Epithelial cell of proximal tubule (primary cell): ENCODE measurements at regions not wholly inside any gene's neighbourhood (a gene's known extent, or its start where the extent isn't known, plus 50 kb on each side); places are given as distances from the start of the nearest gene placed in this dataset.
"Not testable (repeated sequence)": the region's sequence is repeated elsewhere in the genome, so short reads cannot be mapped to it uniquely, and the experiment has no call there.

Source experiments
- DNase-seq: peaks from one replicate; pipeline ENCODE4 v3.0.0-alpha.2; 2011; ENCODE audit warnings: low read depth
- H3K4me3 ChIP-seq: 2 replicates; pipeline ENCODE4 v1.5.1; 2011; ENCODE audit warnings: low read depth, mild to moderate bottlenecking, low read length
- TF ChIP-seq, protein P1 (sequence below): conservative IDR thresholded peaks from 2 replicates; pipeline ENCODE4 v1.5.1; 2012; ENCODE audit warnings: low read depth, mild to moderate bottlenecking, low read length

DNA sequence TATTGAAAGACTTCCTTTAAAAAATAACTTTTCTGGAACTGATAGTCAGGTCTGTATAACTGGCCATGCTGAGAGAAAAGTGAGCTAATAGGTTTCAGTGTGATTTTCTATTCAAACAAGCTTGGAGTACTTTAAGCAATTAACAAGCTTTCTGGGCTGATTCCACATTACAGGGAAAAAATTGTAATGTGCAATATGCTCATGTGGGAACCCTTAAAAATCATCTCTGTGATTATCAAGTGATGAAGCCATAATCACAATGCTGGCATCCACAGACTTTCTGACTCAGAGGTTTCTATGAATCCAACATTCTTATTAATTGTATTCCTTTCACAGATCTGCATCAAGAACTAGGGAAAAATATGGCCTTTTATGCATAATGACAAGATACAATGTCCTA is 212.2 kb upstream of the ACO1 start:
- TF ChIP-seq, protein P1, sequence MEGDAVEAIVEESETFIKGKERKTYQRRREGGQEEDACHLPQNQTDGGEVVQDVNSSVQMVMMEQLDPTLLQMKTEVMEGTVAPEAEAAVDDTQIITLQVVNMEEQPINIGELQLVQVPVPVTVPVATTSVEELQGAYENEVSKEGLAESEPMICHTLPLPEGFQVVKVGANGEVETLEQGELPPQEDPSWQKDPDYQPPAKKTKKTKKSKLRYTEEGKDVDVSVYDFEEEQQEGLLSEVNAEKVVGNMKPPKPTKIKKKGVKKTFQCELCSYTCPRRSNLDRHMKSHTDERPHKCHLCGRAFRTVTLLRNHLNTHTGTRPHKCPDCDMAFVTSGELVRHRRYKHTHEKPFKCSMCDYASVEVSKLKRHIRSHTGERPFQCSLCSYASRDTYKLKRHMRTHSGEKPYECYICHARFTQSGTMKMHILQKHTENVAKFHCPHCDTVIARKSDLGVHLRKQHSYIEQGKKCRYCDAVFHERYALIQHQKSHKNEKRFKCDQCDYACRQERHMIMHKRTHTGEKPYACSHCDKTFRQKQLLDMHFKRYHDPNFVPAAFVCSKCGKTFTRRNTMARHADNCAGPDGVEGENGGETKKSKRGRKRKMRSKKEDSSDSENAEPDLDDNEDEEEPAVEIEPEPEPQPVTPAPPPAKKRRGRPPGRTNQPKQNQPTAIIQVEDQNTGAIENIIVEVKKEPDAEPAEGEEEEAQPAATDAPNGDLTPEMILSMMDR = no peak
- no peak overlapping the region for H3K4me3 ChIP-seq
- DNase-seq = no peak

DNA sequence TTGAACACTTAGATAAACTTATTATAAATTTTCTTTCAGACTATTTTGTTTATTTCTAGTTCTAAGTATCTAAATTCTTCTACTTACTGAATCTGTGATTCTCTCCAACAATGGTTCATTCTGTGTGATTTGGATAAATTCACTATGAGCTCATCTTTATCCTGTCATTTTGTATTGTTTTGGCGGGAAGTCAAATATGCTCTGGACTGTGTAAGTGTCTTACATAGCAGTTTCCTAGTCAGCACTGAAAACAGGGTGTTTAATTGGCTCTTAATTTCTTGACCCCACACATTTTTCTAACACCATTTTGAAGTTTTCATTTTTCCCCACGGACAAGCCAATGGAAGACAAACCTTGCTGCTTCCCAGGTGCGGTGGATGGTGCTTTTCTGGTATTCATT is 207.0 kb upstream of the ACO1 start:
- H3K4me3 ChIP-seq = no peak overlapping the region
- no peak for DNase-seq
- TF ChIP-seq, protein P1 = no peak

- no peak overlapping the region for H3K4me3 ChIP-seq
- no peak for DNase-seq
- TF ChIP-seq, protein P1 = no peak
Observed at GRCh38 chr9:32180597-32180996, 203.8 kb upstream of the ACO1 start.

DNA sequence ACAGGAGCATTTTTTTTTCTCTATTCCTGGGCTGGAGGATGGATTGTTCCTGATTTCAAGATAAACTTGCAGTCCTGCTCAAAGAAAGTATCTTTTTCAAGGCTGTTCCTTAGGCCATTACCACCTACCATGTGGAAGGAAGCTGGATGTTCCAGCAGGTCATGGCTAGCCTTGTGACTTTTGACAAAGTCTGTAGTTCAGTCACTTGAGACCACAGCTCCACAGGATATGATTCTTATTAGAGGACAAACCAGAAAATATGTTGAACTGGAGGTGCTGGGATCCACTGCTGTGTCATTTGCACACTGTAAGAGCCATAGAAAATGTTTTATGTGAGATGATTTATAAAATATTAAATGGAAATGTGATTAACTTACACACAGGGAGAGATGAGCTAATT is 184.2 kb upstream of the ACO1 start:
- TF ChIP-seq, protein P1 = no peak
- no peak overlapping the region for H3K4me3 ChIP-seq
- DNase-seq = no peak

DNA sequence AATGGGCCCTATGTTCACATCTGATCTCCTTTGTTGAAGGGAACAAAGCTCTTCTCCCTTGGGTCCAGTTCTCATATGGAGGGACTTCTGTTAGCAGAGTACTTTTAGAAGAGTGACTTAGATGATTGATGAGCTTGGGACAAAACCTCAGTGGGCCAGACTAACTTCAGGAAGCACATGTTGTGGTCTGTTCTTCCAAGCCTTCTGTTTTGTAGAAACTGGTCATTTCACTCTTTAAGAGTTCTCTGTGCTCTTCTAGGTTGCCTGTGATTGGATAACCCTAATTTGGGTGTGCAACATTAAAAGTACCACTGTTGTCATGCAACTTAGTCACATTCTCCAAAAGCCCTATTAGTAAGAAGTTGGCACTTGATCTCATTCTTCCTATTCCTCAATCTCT is 183.5 kb upstream of the ACO1 start:
- no peak for DNase-seq
- TF ChIP-seq, protein P1 = no peak
- H3K4me3 ChIP-seq = no peak overlapping the region

DNA sequence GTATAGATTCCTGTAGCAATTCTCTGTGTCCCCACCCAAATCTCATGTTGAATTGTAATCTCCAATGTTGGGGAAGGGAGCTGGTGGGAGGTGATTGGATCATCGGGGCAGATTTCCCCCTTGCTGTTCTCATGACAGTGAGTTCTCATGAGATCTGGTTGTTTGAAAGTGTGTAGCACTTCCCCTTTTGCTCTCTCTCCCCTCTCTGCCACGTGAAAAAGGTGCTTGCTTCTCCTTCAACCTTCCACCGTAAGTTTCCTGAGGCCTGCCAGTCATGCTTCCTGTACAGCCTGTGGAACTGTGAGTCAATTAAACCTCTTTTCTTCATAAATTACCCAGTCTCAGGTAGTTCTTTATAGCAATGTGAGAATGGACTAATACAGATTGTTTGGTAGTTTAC is 175.3 kb upstream of the ACO1 start:
- DNase-seq, H3K4me3 ChIP-seq: not testable (repeated sequence)

DNA sequence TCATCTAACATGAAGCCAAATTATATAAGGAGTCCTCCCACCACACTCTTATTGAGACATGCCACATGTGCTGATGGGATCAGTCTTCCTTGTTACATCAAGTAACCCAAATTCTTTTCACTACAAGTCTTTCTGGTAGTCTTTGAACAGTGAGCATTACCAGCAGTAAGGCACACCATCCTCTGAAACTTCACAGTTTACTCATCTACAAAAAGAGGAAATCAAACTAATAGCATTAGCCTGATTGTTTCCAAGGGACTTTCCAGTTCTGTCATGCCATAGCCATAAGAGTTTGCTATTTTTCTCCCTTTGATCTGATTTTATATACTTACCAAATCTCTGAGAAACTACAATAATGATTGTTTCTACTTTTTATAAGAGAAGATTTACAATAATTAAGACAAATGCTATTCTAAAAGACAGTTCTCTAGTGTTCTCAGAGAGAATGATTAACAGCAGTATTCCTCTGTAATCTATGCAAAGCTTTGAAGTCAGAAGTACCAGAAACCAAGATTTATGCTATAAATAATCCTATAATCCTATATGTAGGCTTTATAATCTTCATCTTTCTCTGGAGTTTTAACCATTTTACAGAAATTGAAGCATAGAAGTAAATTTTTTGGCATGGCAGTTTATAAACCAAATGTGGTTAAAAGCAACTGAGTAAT is 166.2 kb upstream of the ACO1 start:
- TF ChIP-seq, protein P1 = no peak
- DNase-seq = no peak
- H3K4me3 ChIP-seq = no peak overlapping the region
